ENCODE measurements at regions not wholly inside any gene's neighbourhood (a gene's known extent, or its start where the extent isn't known, plus 50 kb on each side); places are given as distances from the start of the nearest gene placed in this dataset.

GRCh38 chr11:116431842-116432241 lies 340.9 kb downstream of the BUD13 start:
- DNase-seq, result no peak

- no peak for DNase-seq
Observed at GRCh38 chr11:116428638-116428975, 344.2 kb downstream of the BUD13 start.

GRCh38 chr11:116427903-116428637 lies 344.7 kb downstream of the BUD13 start:
- peak; percentile 59 for DNase-seq

GRCh38 chr11:116427337-116427902 lies 345.4 kb downstream of the BUD13 start:
- DNase-seq, result no peak

- no peak for DNase-seq
Observed at GRCh38 chr11:116426761-116427160, 346.0 kb downstream of the BUD13 start.

GRCh38 chr11:116424615-116425261 lies 348.0 kb downstream of the BUD13 start:
- DNase-seq, result no peak

- DNase-seq, result peak; percentile 66
Observed at GRCh38 chr11:116422956-116423600, 349.7 kb downstream of the BUD13 start.

- DNase-seq, result no peak
Observed at GRCh38 chr11:116422556-116422955, 350.2 kb downstream of the BUD13 start.

- no peak for DNase-seq
Observed at GRCh38 chr11:116421529-116422185, 351.1 kb downstream of the BUD13 start.

- no peak for DNase-seq
Observed at GRCh38 chr11:116420770-116421528, 351.8 kb downstream of the BUD13 start.

- no peak for DNase-seq
Observed at GRCh38 chr11:116420030-116420429, 352.8 kb downstream of the BUD13 start.

GRCh38 chr11:116418388-116419041 lies 354.3 kb downstream of the BUD13 start:
- no peak for DNase-seq

GRCh38 chr11:116416852-116417251 lies 355.9 kb downstream of the BUD13 start:
- no peak for DNase-seq

GRCh38 chr11:116415095-116415494 lies 357.7 kb downstream of the BUD13 start:
- no peak for DNase-seq

GRCh38 chr11:116414357-116414880 lies 358.4 kb downstream of the BUD13 start:
- DNase-seq, result no peak

- no peak for DNase-seq
Observed at GRCh38 chr11:116413301-116414242, 359.2 kb downstream of the BUD13 start.

- no peak for DNase-seq
Observed at GRCh38 chr11:116412118-116412889, 360.5 kb downstream of the BUD13 start.

- no peak for DNase-seq
Observed at GRCh38 chr11:116409238-116409637, 363.5 kb downstream of the BUD13 start.

GRCh38 chr11:116406042-116406441 lies 366.7 kb downstream of the BUD13 start:
- no peak for DNase-seq

- no peak for DNase-seq
Observed at GRCh38 chr11:116404462-116404798, 368.4 kb downstream of the BUD13 start.
